ENCODE measurements at regions not wholly inside any gene's neighbourhood (a gene's known extent, or its start where the extent isn't known, plus 50 kb on each side); places are given as distances from the start of the nearest gene placed in this dataset.

GRCh38 chr18:55920063-55920462, 332.1 kb upstream of the TCF4 start:
- TF ChIP-seq, protein P1, sequence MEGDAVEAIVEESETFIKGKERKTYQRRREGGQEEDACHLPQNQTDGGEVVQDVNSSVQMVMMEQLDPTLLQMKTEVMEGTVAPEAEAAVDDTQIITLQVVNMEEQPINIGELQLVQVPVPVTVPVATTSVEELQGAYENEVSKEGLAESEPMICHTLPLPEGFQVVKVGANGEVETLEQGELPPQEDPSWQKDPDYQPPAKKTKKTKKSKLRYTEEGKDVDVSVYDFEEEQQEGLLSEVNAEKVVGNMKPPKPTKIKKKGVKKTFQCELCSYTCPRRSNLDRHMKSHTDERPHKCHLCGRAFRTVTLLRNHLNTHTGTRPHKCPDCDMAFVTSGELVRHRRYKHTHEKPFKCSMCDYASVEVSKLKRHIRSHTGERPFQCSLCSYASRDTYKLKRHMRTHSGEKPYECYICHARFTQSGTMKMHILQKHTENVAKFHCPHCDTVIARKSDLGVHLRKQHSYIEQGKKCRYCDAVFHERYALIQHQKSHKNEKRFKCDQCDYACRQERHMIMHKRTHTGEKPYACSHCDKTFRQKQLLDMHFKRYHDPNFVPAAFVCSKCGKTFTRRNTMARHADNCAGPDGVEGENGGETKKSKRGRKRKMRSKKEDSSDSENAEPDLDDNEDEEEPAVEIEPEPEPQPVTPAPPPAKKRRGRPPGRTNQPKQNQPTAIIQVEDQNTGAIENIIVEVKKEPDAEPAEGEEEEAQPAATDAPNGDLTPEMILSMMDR (IDR thresholded peaks at IDR 0.05; ENCODE audit: low read depth, low read length, poor library complexity, severe bottlenecking), result no peak
- no peak for TF ChIP-seq EZH2phosphoT487 (IDR thresholded peaks at IDR 0.05; ENCODE audit: borderline replicate concordance, low read length)
